ENCODE measurements at regions not wholly inside any gene's neighbourhood (a gene's known extent, or its start where the extent isn't known, plus 50 kb on each side); places are given as distances from the start of the nearest gene placed in this dataset.

DNA sequence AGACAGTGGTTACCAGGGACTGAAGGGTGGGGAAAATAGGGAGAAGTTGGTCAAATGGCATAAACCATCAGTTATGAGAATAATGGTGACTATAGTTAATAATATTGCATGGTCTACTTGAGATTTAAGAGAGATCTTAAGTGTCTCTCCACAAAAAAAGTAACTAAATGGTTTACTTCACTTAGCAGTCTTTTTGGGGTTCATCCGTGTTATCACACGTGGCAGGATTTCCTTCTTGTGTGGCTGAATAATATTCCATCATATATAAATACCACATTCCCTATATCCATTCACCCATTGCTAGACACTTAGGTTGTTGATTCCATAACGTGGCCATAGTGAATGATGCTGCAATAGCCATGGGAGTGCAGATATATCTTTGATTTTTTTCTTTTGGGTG is 967.0 kb downstream of the UQCRFS1 start:
- DNase-seq, result no peak

GRCh38 chr19:28244966-28245365 is 968.0 kb downstream of the UQCRFS1 start:
- no peak for DNase-seq

GRCh38 chr19:28242317-28242927 is 970.5 kb downstream of the UQCRFS1 start:
- DNase-seq, result no peak

DNA sequence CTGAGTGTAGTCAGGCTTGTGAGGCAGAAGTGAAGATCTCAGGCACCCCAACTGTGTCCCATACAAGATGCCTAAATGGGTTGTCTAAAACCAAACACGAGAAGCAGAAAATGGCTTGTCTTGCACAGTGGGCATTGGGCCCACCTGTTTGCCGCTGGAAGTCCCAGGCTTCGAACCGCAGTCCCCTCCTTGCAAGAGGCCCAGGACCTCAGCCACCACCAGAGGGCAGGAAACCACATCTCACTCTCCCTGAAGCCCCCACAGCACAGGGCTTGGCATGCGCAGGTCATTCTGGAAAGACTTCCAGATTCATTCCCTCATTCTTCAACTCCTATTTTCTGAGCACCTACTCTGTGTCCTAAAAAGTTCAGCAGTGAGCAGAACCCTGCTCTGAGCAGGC is 973.7 kb downstream of the UQCRFS1 start:
- DNase-seq, result no peak

GRCh38 chr19:28238270-28238820 is 974.6 kb downstream of the UQCRFS1 start:
- no peak for DNase-seq

- no peak for DNase-seq
Observed at GRCh38 chr19:28235606-28236125, 977.3 kb downstream of the UQCRFS1 start.

- no peak for DNase-seq
Observed at GRCh38 chr19:28234637-28235036, 978.3 kb downstream of the UQCRFS1 start.

DNA sequence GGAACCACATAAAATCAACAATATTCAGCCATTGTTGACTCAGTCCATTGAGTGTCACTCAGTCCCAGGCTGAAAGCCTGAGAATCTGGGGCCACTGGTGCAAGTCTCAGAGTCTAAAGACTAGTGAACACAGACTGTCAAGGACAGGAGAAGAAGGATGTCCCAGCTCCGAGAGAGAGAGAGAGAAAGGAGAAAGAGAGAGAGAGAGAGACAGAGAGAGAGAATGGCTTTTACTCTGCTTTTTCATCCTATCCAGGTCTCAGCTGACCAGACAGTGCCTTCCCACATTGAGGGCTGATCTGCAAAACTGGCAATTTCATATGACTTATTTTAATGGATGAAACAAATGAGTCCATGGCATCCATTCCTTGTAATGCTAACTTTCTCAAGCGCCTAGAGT is 984.1 kb downstream of the UQCRFS1 start:
- DNase-seq, result no peak

GRCh38 chr19:28224441-28224840 is 988.5 kb downstream of the UQCRFS1 start:
- DNase-seq, result no peak

DNA sequence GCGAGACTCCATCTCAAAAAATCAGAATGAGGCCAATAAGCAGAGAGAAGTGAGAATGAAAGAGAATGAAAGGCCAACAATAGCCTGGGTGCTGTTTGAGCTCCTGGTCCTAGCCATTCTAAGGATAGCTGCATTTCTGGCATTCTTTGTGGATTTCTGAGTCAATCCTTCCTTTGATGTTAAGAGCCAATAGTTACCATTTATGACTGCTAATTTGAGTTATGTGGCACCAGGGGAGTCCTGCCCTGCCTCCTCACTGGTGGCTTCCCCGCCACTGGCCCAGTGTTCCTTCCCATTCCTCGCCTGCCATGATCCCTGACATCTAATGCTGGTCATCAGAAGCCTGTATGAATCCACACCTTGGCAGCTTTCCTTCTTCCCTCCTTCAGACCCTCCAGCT is 991.2 kb downstream of the UQCRFS1 start:
- no peak for DNase-seq

GRCh38 chr19:28218728-28219127 is 994.2 kb downstream of the UQCRFS1 start:
- no peak for DNase-seq

DNA sequence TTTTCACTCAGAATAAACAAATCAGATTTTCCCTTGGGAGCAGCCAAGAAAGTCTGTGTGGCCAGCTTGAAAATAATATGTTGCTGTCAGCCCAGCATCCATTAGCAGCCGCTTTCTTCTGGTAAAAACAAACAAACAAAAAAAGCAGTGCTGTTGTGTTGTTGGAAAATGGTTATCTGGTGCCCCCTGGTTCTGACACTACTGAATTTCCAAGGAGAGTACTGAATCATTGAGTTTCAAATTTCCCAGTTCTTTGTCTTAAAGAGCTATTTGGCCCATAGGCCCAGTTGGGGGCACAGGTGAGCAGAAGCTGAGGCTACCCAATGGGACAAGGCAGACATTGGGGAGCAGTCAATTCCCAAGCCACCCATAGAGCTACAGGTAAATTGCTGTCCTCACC is 995.9 kb downstream of the UQCRFS1 start:
- DNase-seq, result no peak

GRCh38 chr19:28213470-28214082 is 999.4 kb downstream of the UQCRFS1 start:
- no peak for DNase-seq

DNA sequence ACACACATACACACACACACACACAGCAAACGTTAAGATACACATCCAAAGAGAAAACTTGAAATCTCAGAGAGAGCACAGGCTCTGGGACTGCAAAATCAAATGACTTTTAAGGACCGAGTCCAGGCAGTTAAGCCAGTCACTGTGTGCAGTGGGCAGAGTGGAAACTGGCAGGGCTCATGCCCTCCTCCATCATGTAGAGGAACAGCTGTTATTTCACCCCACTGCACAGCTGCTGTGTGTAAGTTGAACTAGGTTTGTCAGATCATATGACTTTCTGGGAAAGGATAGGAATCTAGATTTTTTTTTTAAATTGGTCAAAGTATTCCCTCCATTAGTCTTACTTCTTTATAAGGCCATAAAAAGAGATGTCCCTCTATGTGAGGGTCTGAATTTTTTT is 1002.1 kb downstream of the UQCRFS1 start:
- DNase-seq, result no peak

DNA sequence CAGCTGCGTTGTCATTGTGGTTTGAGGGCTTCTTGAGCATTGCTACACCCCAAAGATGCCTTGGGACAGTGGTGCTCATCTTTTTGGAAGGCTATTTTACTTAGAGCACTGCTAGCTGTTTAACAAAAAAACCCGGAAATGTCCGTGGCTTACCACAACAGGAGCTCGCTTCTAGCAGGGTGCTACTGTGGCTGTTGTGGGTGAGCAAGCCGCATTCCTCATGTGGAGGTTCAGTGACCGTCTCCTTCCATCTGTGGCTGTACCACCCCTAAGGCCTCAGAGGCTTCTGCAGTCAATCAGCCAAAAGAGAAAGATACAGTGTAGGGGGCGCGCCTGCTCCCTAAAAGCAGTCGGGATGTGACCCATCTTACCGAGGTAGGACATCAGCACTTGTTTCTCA is 1004.2 kb downstream of the UQCRFS1 start:
- DNase-seq, result no peak

DNA sequence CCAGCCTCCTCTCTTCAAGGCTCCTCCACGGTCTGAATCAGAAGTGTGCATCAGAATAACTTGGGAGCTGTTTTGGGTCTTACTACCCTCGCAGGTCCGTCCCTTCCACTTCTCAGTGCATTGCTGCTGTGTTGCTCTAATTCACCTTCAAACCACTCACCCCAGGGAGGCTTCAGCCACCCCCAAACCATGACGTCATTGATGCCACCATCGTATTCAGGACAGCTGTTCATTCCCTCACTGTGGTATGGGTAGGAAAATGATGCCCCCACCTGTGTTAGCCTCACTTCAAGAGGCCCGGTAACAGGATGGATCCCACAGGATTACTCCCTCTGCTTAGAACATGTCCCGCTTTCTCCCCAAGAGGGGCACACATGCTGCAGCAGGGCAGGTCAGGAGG is 1005.7 kb downstream of the UQCRFS1 start:
- DNase-seq, result no peak

- no peak for DNase-seq
Observed at GRCh38 chr19:28201462-28201943, 1011.4 kb downstream of the UQCRFS1 start.

GRCh38 chr19:28199323-28199722 is 1013.6 kb downstream of the UQCRFS1 start:
- DNase-seq, result no peak

DNA sequence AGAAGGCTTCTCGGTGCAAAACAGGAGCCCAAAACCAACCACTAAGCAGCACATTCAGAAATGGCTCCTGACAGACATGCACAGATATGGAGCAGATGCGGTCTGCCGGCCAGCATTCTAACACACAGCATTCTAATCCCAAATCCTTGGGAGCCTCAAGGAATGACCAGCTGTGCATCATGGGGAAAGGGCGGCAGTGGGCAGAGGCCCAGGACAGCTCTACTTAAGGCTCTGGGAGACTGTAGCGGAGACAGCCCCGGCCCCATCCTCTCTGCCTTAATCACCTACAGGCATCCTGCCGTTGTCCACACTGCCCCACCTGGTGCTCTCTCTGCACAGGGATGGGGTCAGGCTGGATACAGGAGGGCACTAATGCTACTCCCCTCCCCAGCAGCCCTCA is 1016.0 kb downstream of the UQCRFS1 start:
- no peak for DNase-seq

GRCh38 chr19:28196101-28196500 is 1016.9 kb downstream of the UQCRFS1 start:
- DNase-seq, result no peak

- DNase-seq, result no peak
Observed at GRCh38 chr19:28185646-28186045, 1027.3 kb downstream of the UQCRFS1 start.

GRCh38 chr19:28184997-28185396 is 1028.0 kb downstream of the UQCRFS1 start:
- no peak for DNase-seq

DNA sequence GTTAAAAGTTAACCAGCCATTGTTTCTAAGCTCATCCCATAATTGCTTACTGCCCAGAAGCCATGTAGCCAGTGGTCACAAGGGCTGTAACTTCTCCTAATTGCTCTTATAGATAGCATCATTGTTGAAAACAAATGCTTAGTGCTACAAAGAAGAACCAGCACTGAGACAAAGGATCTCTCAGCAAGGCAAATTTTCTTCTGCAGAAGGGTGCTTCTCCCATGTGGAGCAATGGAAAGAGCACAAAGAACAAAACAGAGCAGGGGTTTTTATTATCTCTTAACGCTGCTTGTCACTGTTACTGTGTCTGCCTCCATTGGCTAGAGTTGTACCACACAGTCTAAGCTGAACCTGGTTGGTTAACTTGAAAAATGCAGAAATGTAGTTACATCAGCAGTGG is 1036.8 kb downstream of the UQCRFS1 start:
- DNase-seq, result no peak

- no peak for DNase-seq
Observed at GRCh38 chr19:28171983-28172382, 1041.0 kb downstream of the UQCRFS1 start.
